Adrenal gland (tissue), 9 donors: ENCODE measurements at regions not wholly inside any gene's neighbourhood (a gene's known extent, or its start where the extent isn't known, plus 50 kb on each side); places are given as distances from the start of the nearest gene placed in this dataset.

Experiments
- DNase-seq, 7 donors: peaks; one replicate each; pipeline ENCODE4 v3.0.0-alpha.2; 2019 to 2020
- H3K27ac ChIP-seq, 5 donors: fragments of 200-600 bp; sonication (generic) in 4 of 5; 1 replicate in 3 of 5; 2 replicates in 2 of 5; pipeline versions ENCODE4 v1.5.1 to v1.8.0; 2016 to 2020; ENCODE audit warnings: mild to moderate bottlenecking in 1 of 5
- H3K27me3 ChIP-seq: fragments of 200-600 bp; 2 replicates; pipeline ENCODE4 v1.8.0; 2021
- H3K36me3 ChIP-seq, 2 donors: fragments of 200-600 bp; replicated peaks in 1 of 2; 1 replicate in 1 of 2; 2 replicates in 1 of 2; pipeline versions ENCODE4 v1.5.1 to v1.8.0; 2018 to 2022
- H3K4me1 ChIP-seq, 2 donors: fragments of 200-600 bp; replicated peaks in 1 of 2; 1 replicate in 1 of 2; 2 replicates in 1 of 2; pipeline versions ENCODE4 v1.5.1 to v1.8.0; 2018 to 2021
- H3K4me3 ChIP-seq, 4 donors: fragments of 200-600 bp; sonication (generic) in 3 of 4; one replicate each; pipeline ENCODE4 v1.5.1; 2016 to 2018
- H3K9me3 ChIP-seq, 3 donors: fragments of 200-600 bp; sonication (generic) in 1 of 3; replicated peaks in 1 of 3; 1 replicate in 2 of 3; 2 replicates in 1 of 3; pipeline versions ENCODE4 v1.5.1 to v1.8.0; 2016 to 2021
- POLR2A ChIP-seq, 2 donors: fragments of 450-650 bp; IDR thresholded peaks; one replicate each; pipeline ENCODE4 v1.6.1; 2017; ENCODE audit warnings: antibody characterized with exemption in 2 of 2, mild to moderate bottlenecking in 2 of 2, moderate library complexity in 1 of 2
- WGBS, 4 donors: extraction: QIAGEN DNeasy Blood & Tissue Kit in 2 of 4; methylation state at CpG; one replicate each; pipeline versions ENCODE4 v1.1.5 to v1.1.7; 2013 to 2017; 5-methylcytosine and 5-hydroxymethylcytosine counted together
- intact Hi-C, 2 donors: fragments of 100-400 bp; cut with DNase I; formaldehyde crosslinking; loops; one replicate each; pipeline versions ENCODE4 v1.14.1 to v1.15.0; 2022 to 2023
- TF ChIP-seq, protein P1 (sequence below), 6 experiments: fragments of 450-650 bp in 4 of 6; fragments of 200-600 bp in 2 of 6; sonication (generic) in 1 of 6; IDR thresholded peaks; 1 replicate in 5 of 6; 2 replicates in 1 of 6; pipeline versions ENCODE4 v1.5.1 to v1.8.0; 2016 to 2021; ENCODE audit warnings: antibody characterized with exemption in 6 of 6, mild to moderate bottlenecking in 2 of 6, moderate library complexity in 1 of 6
- donor health status: healthy with polysubstance abuse.
- donor health status: Bipolar disorder and iron deficiency.
- donor health status: DM: yes; HTN: yes; CAD: no.
- donor health status: DM: no; HTN: no; CAD: no.
- donor health status: DM: no; HTN: no; CAD: no.

GRCh38 chr21:14762734-14763694 lies 216.9 kb upstream of the SAMSN1 start:
- intact Hi-C loops, result no loop called here
- peak overlapping the region in 3 of 5 donors; percentile 41 to 50 (median 42) for H3K27ac ChIP-seq
- H3K9me3 ChIP-seq, result no peaks in the 10 kb centered on the region
- H3K36me3 ChIP-seq, result no peaks in the 10 kb centered on the region
- H3K4me1 ChIP-seq, result peaks cover 0 to 6% of the 10 kb centered on the region in 2 donors
- peak overlapping the region in 1 of 4 donors; percentile 1 for H3K4me3 ChIP-seq
- H3K27me3 ChIP-seq, result no peaks in the 10 kb centered on the region
- no peak for DNase-seq
- TF ChIP-seq, protein P1, sequence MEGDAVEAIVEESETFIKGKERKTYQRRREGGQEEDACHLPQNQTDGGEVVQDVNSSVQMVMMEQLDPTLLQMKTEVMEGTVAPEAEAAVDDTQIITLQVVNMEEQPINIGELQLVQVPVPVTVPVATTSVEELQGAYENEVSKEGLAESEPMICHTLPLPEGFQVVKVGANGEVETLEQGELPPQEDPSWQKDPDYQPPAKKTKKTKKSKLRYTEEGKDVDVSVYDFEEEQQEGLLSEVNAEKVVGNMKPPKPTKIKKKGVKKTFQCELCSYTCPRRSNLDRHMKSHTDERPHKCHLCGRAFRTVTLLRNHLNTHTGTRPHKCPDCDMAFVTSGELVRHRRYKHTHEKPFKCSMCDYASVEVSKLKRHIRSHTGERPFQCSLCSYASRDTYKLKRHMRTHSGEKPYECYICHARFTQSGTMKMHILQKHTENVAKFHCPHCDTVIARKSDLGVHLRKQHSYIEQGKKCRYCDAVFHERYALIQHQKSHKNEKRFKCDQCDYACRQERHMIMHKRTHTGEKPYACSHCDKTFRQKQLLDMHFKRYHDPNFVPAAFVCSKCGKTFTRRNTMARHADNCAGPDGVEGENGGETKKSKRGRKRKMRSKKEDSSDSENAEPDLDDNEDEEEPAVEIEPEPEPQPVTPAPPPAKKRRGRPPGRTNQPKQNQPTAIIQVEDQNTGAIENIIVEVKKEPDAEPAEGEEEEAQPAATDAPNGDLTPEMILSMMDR (IDR thresholded peaks at IDR 0.05), result no peak
- TF ChIP-seq POLR2A (IDR thresholded peaks at IDR 0.05), result no peak
- WGBS, 4 donors, result 22 to 29% (median 27%) methylated on average over 4 of the region's 4 CpGs

DNA sequence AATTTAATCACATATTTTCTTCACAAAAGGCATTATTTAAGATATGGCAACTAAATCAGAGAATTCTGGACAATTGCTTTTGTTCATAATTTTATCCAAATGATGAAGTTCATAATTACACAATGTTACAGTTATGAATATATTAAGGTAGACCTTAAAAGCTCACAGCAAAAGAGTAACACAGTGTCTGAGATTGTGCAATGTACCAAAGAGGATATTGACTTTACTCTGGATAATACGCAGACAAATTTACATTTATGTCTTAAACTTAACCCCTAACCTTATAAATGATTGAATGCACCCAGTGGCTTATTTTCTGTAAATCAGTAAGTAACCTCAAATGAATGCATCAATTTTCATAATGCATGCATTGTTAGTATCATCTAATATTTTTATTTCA lies 216.2 kb upstream of the SAMSN1 start:
- 53 to 68% (median 61%) methylated on average over 1 of the region's 1 CpG for WGBS, 4 donors
- no peak for DNase-seq
- Histone ChIP-seq H3K4me1 (peaks cover 0 to 6% of the 10 kb centered on the region in 2 donors), H3K36me3 (no peaks in the 10 kb centered on the region), H3K27me3 (no peaks in the 10 kb centered on the region), H3K27ac (peak overlapping the region in 3 of 5 donors; percentile 41 to 50 (median 42)), H3K9me3 (no peaks in the 10 kb centered on the region), H3K4me3 (peak overlapping the region in 1 of 4 donors; percentile 1)
- intact Hi-C loops, result no loop called here
- no peak for TF ChIP-seq POLR2A (IDR thresholded peaks at IDR 0.05)
- TF ChIP-seq, protein P1 (IDR thresholded peaks at IDR 0.05), result no peak

DNA sequence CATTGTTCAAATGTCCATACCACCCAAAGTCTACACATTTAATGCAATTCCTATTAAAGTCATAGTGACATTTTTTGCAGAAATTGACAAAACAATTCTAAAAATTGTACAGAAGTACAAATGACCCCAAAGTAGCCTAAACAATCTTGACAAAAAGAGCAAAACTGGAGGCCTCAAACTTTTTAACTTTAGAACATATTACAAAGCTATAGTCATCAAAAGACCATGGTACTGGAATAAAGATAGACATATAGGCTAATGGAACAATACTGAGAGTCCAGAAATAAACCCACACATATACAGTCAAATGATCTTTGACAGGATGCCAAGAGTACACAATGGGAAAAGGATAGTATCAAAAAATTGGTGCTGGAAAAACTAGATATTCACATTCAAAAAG lies 213.2 kb upstream of the SAMSN1 start:
- DNase-seq, result no peak
- intact Hi-C loops, result no loop called here
- Histone ChIP-seq H3K4me1 (peaks cover 0 to 6% of the 10 kb centered on the region in 2 donors), H3K27ac (no peak overlapping the region), H3K9me3 (no peaks in the 10 kb centered on the region), H3K4me3 (no peak overlapping the region), H3K36me3 (no peaks in the 10 kb centered on the region), H3K27me3 (no peaks in the 10 kb centered on the region)
- TF ChIP-seq, protein P1 (IDR thresholded peaks at IDR 0.05), result no peak
- no peak for TF ChIP-seq POLR2A (IDR thresholded peaks at IDR 0.05)

DNA sequence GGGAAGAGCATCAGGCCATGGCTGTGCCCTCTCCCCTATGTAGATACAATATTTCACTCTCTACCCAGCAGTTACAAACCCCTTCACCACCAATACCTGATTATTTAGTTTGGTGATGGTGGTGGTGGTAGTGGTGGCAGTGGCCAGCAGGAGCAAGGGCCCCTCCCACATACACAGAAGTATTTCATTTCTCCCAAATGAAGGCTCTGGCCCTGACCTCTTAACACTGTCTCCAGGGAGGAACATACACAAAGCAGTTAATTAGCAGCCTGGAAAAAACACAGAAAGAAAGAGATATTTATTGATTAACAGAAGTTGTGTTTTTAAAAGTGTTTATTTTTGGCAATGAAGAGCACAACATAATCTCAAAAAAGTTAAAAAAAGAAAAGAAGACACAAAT lies 212.7 kb upstream of the SAMSN1 start:
- no peak for TF ChIP-seq POLR2A (IDR thresholded peaks at IDR 0.05)
- TF ChIP-seq, protein P1 (IDR thresholded peaks at IDR 0.05), result no peak
- no peak for DNase-seq
- no peak overlapping the region for H3K4me3 ChIP-seq
- H3K36me3 ChIP-seq, result no peaks in the 10 kb centered on the region
- H3K9me3 ChIP-seq, result no peaks in the 10 kb centered on the region
- intact Hi-C loops, result no loop called here
- H3K27ac ChIP-seq, result no peak overlapping the region
- no peaks in the 10 kb centered on the region for H3K27me3 ChIP-seq
- H3K4me1 ChIP-seq, result peaks cover 0 to 6% of the 10 kb centered on the region in 2 donors
